Testis (tissue), 2 donors: ENCODE measurements at regions not wholly inside any gene's neighbourhood (a gene's known extent, or its start where the extent isn't known, plus 50 kb on each side); places are given as distances from the start of the nearest gene placed in this dataset.
"Not testable (repeated sequence)": the region's sequence is repeated elsewhere in the genome, so short reads cannot be mapped to it uniquely, and the experiment has no call there.

ENCODE experiments used
- DNase-seq: peaks from one replicate; pipeline ENCODE4 v3.0.0-alpha.2; 2019
- H3K27ac ChIP-seq, 2 donors: fragments of 200-600 bp; sonication (generic); one replicate each; pipeline ENCODE4 v1.5.1; 2019
- H3K27me3 ChIP-seq: fragments of 200-600 bp; sonication (generic); one replicate; pipeline ENCODE4 v1.5.1; 2019
- H3K36me3 ChIP-seq: fragments of 200-600 bp; sonication (generic); one replicate; pipeline ENCODE4 v1.5.1; 2017; ENCODE audit warnings: low read depth; ENCODE audit errors: missing control alignments
- H3K4me1 ChIP-seq: fragments of 200-600 bp; sonication (generic); one replicate; pipeline ENCODE4 v1.5.1; 2019
- H3K4me3 ChIP-seq, 2 donors: fragments of 200-600 bp; sonication (generic); one replicate each; pipeline ENCODE4 v1.5.1; 2017 to 2019
- H3K9me3 ChIP-seq: fragments of 200-600 bp; sonication (generic); one replicate; pipeline ENCODE4 v1.5.1; 2017
- POLR2A ChIP-seq: fragments of 450-650 bp; IDR thresholded peaks from one replicate; pipeline ENCODE4 v1.6.1; 2017; ENCODE audit warnings: antibody characterized with exemption, mild to moderate bottlenecking, moderate library complexity
- WGBS, 2 donors: methylation state at CpG; one replicate each; pipeline ENCODE4 v1.1.5; 2018; 5-methylcytosine and 5-hydroxymethylcytosine counted together
- intact Hi-C: fragments of 100-400 bp; cut with DNase I; formaldehyde crosslinking; loops from one replicate; pipeline ENCODE4 v1.15.1; 2023; ENCODE audit warnings: low total_unique reads
- TF ChIP-seq, protein P1 (sequence below), 3 experiments: fragments of 450-650 bp in 2 of 3; fragments of 200-600 bp in 1 of 3; sonication (generic) in 1 of 3; IDR thresholded peaks; one replicate each; pipeline ENCODE4 v1.5.1; 2016 to 2019; ENCODE audit warnings: antibody characterized with exemption in 3 of 3, mild to moderate bottlenecking in 2 of 3, moderate library complexity in 1 of 3

- DNase-seq: no peak
- Histone ChIP-seq H3K36me3 (no peaks in the 10 kb centered on the region), H3K9me3 (no peaks in the 10 kb centered on the region), H3K4me1 (no peaks in the 10 kb centered on the region), H3K27me3 (no peaks in the 10 kb centered on the region), H3K4me3 (no peak overlapping the region), H3K27ac (no peak overlapping the region)
- TF ChIP-seq POLR2A: no peak
- TF ChIP-seq, protein P1, sequence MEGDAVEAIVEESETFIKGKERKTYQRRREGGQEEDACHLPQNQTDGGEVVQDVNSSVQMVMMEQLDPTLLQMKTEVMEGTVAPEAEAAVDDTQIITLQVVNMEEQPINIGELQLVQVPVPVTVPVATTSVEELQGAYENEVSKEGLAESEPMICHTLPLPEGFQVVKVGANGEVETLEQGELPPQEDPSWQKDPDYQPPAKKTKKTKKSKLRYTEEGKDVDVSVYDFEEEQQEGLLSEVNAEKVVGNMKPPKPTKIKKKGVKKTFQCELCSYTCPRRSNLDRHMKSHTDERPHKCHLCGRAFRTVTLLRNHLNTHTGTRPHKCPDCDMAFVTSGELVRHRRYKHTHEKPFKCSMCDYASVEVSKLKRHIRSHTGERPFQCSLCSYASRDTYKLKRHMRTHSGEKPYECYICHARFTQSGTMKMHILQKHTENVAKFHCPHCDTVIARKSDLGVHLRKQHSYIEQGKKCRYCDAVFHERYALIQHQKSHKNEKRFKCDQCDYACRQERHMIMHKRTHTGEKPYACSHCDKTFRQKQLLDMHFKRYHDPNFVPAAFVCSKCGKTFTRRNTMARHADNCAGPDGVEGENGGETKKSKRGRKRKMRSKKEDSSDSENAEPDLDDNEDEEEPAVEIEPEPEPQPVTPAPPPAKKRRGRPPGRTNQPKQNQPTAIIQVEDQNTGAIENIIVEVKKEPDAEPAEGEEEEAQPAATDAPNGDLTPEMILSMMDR (IDR thresholded peaks at IDR 0.05): no peak
- 93 to 97% methylated on average over 4 of the region's 4 CpGs for WGBS, 2 donors
- intact Hi-C loops: no loop called here
Observed at GRCh38 chr4:78660559-78660958, 109.0 kb downstream of the ANXA3 start.

GRCh38 chr4:78661086-78661690 lies 109.6 kb downstream of the ANXA3 start:
- 94 to 98% methylated on average over 3 of the region's 3 CpGs for WGBS, 2 donors
- no peak overlapping the region for H3K27ac ChIP-seq
- no peak for DNase-seq

DNA sequence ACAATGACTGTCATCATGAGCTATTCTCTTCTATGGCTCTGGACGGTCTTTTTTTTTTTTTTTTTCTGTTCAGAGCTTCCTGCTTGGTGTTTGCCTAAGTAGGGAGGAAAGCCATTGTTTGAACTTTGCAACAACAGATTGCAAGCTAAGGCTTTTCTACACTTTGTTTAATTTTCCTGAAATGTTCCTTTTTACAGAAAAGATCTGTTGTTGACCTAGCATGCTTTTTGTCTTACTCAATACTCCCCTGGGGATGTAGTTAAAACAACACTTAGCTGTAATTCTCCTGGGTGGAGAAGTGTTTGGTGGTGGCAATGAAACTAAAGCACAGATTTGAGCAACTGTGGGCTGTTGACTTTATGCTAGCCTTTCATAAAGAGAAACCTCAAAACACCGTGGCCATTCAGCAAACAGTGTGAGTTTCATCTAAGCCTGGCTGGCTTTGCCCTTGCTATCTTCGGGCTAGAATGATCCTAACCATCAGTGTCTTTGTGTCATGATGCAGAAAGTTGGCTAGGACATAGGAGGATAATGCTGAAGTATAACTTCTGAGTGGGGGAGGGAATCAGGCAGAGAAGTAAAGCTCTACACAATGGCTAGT lies 110.5 kb downstream of the ANXA3 start:
- no peak for TF ChIP-seq POLR2A
- TF ChIP-seq, protein P1 (IDR thresholded peaks at IDR 0.05): no peak
- DNase-seq: no peak
- 36 to 37% methylated on average over 3 of the region's 3 CpGs for WGBS, 2 donors
- H3K27ac ChIP-seq: no peak overlapping the region
- H3K4me3 ChIP-seq: no peak overlapping the region
- H3K9me3 ChIP-seq: no peaks in the 10 kb centered on the region
- intact Hi-C loops: no loop called here
- no peaks in the 10 kb centered on the region for H3K27me3 ChIP-seq
- no peaks in the 10 kb centered on the region for H3K4me1 ChIP-seq
- no peaks in the 10 kb centered on the region for H3K36me3 ChIP-seq

More at GRCh38 chr4:78661086-78661690, 109.6 kb downstream of the ANXA3 start:
- intact Hi-C loops: no loop called here
- Histone ChIP-seq H3K4me1 (no peaks in the 10 kb centered on the region), H3K27me3 (no peaks in the 10 kb centered on the region), H3K4me3 (no peak overlapping the region), H3K9me3 (no peaks in the 10 kb centered on the region), H3K36me3 (no peaks in the 10 kb centered on the region)
- TF ChIP-seq POLR2A: no peak
- TF ChIP-seq, protein P1 (IDR thresholded peaks at IDR 0.05): no peak

DNA sequence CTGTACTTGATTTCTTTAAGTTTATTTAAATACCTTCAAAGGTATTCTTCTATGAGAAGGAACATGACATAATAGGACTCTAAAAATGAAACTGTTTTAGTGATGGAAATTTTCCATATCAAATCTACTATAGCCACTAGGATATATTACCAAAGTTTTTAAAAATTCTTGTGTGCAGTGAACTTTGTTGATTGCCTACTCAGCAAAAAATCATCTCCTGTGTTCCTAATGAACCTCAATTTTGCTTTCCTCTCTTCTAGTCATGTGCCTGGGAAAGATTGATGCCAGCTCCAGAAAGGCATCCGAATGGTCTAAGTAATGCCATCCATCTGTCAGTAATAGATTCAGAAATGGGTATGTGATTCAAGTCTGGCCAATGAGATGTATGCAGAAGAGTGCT lies 111.1 kb downstream of the ANXA3 start:
- Histone ChIP-seq H3K27ac (no peak overlapping the region), H3K36me3 (no peaks in the 10 kb centered on the region), H3K4me3 (no peak overlapping the region), H3K27me3 (no peaks in the 10 kb centered on the region), H3K4me1 (no peaks in the 10 kb centered on the region), H3K9me3 (no peaks in the 10 kb centered on the region)
- no peak for DNase-seq
- intact Hi-C loops: no loop called here
- 90 to 94% methylated on average over 1 of the region's 1 CpG for WGBS, 2 donors
- TF ChIP-seq, protein P1 (IDR thresholded peaks at IDR 0.05): no peak
- no peak for TF ChIP-seq POLR2A

DNA sequence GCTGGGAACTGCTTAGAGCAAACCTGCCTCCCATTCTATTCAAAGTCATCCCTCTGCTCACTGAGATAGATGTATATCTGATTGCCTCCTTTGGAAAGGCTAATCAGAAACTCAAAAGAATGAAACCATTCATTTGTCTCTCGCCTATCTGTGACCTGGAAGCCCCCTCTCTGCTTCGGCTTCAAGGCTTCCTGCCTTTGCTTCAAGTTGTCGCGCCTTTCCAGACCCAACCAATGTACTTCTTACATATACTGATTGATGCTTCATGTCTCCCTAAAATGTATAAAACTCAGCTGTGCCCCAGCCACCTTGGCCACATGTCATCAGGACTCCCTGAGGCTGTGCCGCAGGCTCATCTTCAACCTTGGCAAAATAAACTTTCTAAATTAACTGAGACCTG lies 111.9 kb upstream of the BMP2K start:
- H3K4me1 ChIP-seq, DNase-seq, H3K27ac ChIP-seq, H3K36me3 ChIP-seq, H3K27me3 ChIP-seq, H3K9me3 ChIP-seq, intact Hi-C loops, H3K4me3 ChIP-seq: not testable (repeated sequence)
- 93% methylated on average over 5 of the region's 5 CpGs for WGBS, 2 donors
